ENCODE measurements at regions not wholly inside any gene's neighbourhood (a gene's known extent, or its start where the extent isn't known, plus 50 kb on each side); places are given as distances from the start of the nearest gene placed in this dataset.

DNA sequence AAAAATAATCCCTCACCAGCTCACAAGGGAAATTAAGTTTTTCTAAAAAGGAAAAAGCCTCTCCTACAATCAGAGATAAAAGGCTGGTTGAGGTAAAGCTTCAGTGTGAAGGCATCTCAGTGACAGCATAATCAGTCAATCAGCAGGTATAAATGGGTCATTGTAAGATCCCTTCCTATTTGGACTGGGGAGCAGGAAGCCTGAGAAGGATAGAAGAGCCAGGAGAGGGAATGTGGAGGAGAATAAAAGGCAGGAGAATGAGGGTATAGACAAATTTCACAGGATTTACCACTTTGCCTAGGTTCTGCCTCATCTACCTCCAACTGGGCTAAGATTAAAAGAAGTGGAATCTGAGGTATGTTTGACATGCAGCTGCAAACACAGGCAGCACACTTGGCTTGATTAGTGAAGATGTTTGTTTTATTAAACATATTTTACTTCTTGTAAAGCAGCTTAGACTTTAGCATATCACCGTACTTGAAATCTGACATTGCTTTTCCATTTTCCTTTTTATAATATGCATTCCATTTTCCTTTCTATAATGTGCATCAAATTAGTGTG is 479.1 kb upstream of the USP15 start:
- Mint-ChIP-seq H3K4me3 (no peak overlapping the region), H3K27me3 (ENCODE audit: low read depth, poor library complexity) (peaks cover 3% of the 10 kb centered on the region), H3K9me3 (peaks cover 5% of the 10 kb centered on the region), H3K4me1 (peaks cover 36% of the 10 kb centered on the region), H3K27ac (peak overlapping the region; percentile 23), H3K36me3 (ENCODE audit: low read depth) (no peaks in the 10 kb centered on the region)
- TF ChIP-seq, protein P1, sequence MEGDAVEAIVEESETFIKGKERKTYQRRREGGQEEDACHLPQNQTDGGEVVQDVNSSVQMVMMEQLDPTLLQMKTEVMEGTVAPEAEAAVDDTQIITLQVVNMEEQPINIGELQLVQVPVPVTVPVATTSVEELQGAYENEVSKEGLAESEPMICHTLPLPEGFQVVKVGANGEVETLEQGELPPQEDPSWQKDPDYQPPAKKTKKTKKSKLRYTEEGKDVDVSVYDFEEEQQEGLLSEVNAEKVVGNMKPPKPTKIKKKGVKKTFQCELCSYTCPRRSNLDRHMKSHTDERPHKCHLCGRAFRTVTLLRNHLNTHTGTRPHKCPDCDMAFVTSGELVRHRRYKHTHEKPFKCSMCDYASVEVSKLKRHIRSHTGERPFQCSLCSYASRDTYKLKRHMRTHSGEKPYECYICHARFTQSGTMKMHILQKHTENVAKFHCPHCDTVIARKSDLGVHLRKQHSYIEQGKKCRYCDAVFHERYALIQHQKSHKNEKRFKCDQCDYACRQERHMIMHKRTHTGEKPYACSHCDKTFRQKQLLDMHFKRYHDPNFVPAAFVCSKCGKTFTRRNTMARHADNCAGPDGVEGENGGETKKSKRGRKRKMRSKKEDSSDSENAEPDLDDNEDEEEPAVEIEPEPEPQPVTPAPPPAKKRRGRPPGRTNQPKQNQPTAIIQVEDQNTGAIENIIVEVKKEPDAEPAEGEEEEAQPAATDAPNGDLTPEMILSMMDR (IDR thresholded peaks at IDR 0.05): no peak
- no peak for DNase-seq

DNA sequence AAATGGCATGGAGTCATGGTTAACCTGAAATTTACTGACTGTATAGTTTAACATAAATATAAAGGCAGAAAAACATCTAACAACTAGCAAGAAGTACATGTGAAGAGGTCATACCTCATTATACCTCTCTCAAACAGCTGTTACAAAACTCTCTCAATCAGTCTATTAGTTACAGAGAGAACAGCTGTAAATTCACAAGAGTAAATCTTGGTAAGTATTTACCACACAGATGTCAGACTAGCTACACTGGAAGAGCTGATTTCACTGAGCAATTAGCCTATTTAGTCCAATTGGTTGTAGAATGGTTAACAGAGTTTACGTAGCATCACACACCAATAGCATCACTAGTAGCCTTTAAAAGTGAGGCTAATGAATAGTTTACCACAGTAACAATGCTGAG is 463.4 kb upstream of the USP15 start:
- Mint-ChIP-seq H3K9me3 (no peaks in the 10 kb centered on the region), H3K4me3 (no peak overlapping the region), H3K27me3 (ENCODE audit: low read depth, poor library complexity) (no peaks in the 10 kb centered on the region), H3K4me1 (peaks cover 15% of the 10 kb centered on the region), H3K36me3 (ENCODE audit: low read depth) (no peaks in the 10 kb centered on the region), H3K27ac (peak overlapping the region; percentile 72)
- TF ChIP-seq, protein P1 (IDR thresholded peaks at IDR 0.05): no peak
- DNase-seq: no peak

DNA sequence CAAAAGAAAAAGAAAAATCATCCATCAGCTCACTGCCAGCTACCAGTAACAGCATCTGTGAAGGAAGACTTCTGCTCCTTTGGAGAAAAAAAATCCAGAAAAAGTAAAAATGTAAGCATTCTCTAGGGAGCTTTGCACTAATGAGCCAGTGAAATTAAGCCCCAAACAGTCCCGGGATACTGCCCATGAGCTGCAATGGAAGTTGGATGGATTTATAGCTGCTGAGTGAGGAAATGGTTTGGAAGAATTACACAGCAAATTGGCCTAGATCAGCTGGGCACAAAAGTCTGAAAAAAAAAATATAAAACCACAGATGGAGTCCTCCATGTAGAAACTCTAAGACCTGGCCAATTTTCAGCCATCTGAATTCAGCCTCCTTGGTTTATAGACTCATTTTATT is 462.9 kb upstream of the USP15 start:
- Mint-ChIP-seq H3K27me3 (ENCODE audit: low read depth, poor library complexity) (no peaks in the 10 kb centered on the region), H3K4me1 (peaks cover 15% of the 10 kb centered on the region), H3K9me3 (no peaks in the 10 kb centered on the region), H3K36me3 (ENCODE audit: low read depth) (no peaks in the 10 kb centered on the region), H3K4me3 (no peak overlapping the region), H3K27ac (peak overlapping the region; percentile 72)
- DNase-seq: no peak
- TF ChIP-seq, protein P1 (IDR thresholded peaks at IDR 0.05): no peak

DNA sequence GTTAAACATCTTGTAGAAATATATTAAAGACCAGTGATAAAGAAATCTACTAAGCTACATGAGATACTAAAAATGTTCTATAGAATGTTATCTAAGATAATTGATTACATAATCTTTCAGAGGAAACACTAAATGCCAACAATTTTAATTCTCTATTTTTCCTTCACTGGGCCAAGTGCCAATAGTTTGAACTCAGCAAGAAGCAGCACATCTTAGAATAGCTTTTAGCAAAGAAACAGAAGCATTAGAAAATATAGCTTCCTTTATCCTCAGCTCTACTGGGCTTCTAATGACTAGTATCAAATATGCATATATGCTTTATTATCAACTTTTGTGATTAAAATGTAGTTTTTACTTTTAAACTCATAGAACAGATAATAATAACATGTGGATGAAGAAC is 461.4 kb upstream of the USP15 start:
- H3K9me3 Mint-ChIP-seq: no peaks in the 10 kb centered on the region
- DNase-seq: no peak
- H3K4me3 Mint-ChIP-seq: no peak overlapping the region
- TF ChIP-seq, protein P1 (IDR thresholded peaks at IDR 0.05): no peak
- H3K4me1 Mint-ChIP-seq: peaks cover 15% of the 10 kb centered on the region
- no peaks in the 10 kb centered on the region for H3K36me3 Mint-ChIP-seq (ENCODE audit: low read depth)
- H3K27me3 Mint-ChIP-seq (ENCODE audit: low read depth, poor library complexity): no peaks in the 10 kb centered on the region
- H3K27ac Mint-ChIP-seq: no peak overlapping the region

DNA sequence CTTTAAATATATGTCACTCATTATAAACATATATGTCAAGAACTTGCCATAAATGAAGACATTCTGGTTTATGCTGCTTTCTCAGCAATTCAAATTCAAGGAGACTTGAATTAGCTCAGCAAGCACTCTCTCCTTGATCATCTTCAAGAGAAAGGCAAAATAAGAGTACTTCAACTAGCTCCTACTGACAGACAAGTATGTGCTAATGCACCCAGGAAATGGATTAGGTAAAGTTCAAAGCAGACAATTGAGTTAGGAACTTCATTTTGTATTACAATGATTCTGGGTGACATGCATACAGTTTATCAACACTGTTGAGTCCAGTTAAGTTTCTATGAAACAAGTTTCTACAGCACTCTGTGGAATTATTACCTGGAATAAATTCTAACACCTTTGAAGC is 455.9 kb upstream of the USP15 start:
- Mint-ChIP-seq H3K9me3 (peaks cover 16% of the 10 kb centered on the region), H3K4me1 (no peaks in the 10 kb centered on the region), H3K27me3 (ENCODE audit: low read depth, poor library complexity) (no peaks in the 10 kb centered on the region), H3K27ac (no peak overlapping the region), H3K36me3 (ENCODE audit: low read depth) (no peaks in the 10 kb centered on the region), H3K4me3 (no peak overlapping the region)
- TF ChIP-seq, protein P1 (IDR thresholded peaks at IDR 0.05): no peak
- no peak for DNase-seq

DNA sequence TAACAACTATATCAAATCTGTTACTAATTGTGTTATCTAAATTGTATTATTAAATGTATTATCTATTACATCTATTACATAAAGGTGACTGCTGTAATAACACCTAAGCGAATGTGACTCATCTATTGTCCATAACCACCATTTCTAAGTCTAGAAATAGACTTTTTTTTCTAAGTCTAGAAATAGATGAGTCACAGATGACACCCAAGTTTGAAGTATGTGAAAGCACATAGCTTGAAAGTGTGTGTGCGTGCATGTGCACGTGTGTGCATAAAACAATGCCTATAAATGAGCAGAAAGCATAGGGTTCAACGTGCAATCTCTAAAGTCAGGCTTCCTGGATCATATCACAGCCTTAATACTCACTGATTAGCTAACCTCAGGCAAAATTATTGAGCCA is 451.3 kb upstream of the USP15 start:
- Mint-ChIP-seq H3K4me1 (no peaks in the 10 kb centered on the region), H3K36me3 (ENCODE audit: low read depth) (no peaks in the 10 kb centered on the region), H3K9me3 (peaks cover 16% of the 10 kb centered on the region), H3K27ac (no peak overlapping the region), H3K4me3 (no peak overlapping the region), H3K27me3 (ENCODE audit: low read depth, poor library complexity) (no peaks in the 10 kb centered on the region)
- no peak for DNase-seq
- TF ChIP-seq, protein P1 (IDR thresholded peaks at IDR 0.05): no peak

Data from nephron progenitor cell (in vitro differentiated cells).